GM18519 (cell line): ENCODE measurements at regions not wholly inside any gene's neighbourhood (a gene's known extent, or its start where the extent isn't known, plus 50 kb on each side); places are given as distances from the start of the nearest gene placed in this dataset.
A peak's percentile ranks its signal among the peaks of the same experiment; 100 is the strongest.

ENCODE experiments used
- ATAC-seq: cut with Tn5 transposase; IDR thresholded peaks from one replicate; pipeline ENCODE4 v1.9.1; 2021; ENCODE audit warnings: mild to moderate bottlenecking, moderate library complexity; ENCODE audit not compliant: unreplicated experiment, low FRiP score

- ATAC-seq, result peak; percentile 98
Measured at GRCh38 chr13:47146991-47147811, 250.3 kb upstream of the HTR2A start.

- ATAC-seq, result no peak
Measured at GRCh38 chr13:47146136-47146535, 249.3 kb upstream of the HTR2A start.

GRCh38 chr13:47144782-47145181 lies 247.9 kb upstream of the HTR2A start:
- ATAC-seq, result no peak

GRCh38 chr13:47142105-47142504 lies 245.3 kb upstream of the HTR2A start:
- no peak for ATAC-seq

GRCh38 chr13:47139519-47139918 lies 242.7 kb upstream of the HTR2A start:
- ATAC-seq, result no peak

- no peak for ATAC-seq
Measured at GRCh38 chr13:47136504-47136941, 239.7 kb upstream of the HTR2A start.

- ATAC-seq, result no peak
Measured at GRCh38 chr13:47135800-47136503, 239.1 kb upstream of the HTR2A start.

- no peak for ATAC-seq
Measured at GRCh38 chr13:47134939-47135489, 238.2 kb upstream of the HTR2A start.

- no peak for ATAC-seq
Measured at GRCh38 chr13:47133011-47133445, 236.2 kb upstream of the HTR2A start.

GRCh38 chr13:47129461-47129860 lies 232.6 kb upstream of the HTR2A start:
- no peak for ATAC-seq

- ATAC-seq, result no peak
Measured at GRCh38 chr13:47126432-47126831, 229.6 kb upstream of the HTR2A start.

- no peak for ATAC-seq
Measured at GRCh38 chr13:47121092-47121763, 224.4 kb upstream of the HTR2A start.

- ATAC-seq, result no peak
Measured at GRCh38 chr13:47120282-47120681, 223.4 kb upstream of the HTR2A start.

- ATAC-seq, result no peak
Measured at GRCh38 chr13:47119575-47120235, 222.9 kb upstream of the HTR2A start.

GRCh38 chr13:47117268-47117667 lies 220.4 kb upstream of the HTR2A start:
- no peak for ATAC-seq

- ATAC-seq, result no peak
Measured at GRCh38 chr13:47114030-47114429, 217.2 kb upstream of the HTR2A start.

GRCh38 chr13:47112903-47113299 lies 216.0 kb upstream of the HTR2A start:
- ATAC-seq, result no peak

- no peak for ATAC-seq
Measured at GRCh38 chr13:47112205-47112902, 215.5 kb upstream of the HTR2A start.

- ATAC-seq, result no peak
Measured at GRCh38 chr13:47111499-47111898, 214.6 kb upstream of the HTR2A start.

- ATAC-seq, result no peak
Measured at GRCh38 chr13:47110833-47111240, 214.0 kb upstream of the HTR2A start.
